ENCODE measurements at regions not wholly inside any gene's neighbourhood (a gene's known extent, or its start where the extent isn't known, plus 50 kb on each side); places are given as distances from the start of the nearest gene placed in this dataset.

DNA sequence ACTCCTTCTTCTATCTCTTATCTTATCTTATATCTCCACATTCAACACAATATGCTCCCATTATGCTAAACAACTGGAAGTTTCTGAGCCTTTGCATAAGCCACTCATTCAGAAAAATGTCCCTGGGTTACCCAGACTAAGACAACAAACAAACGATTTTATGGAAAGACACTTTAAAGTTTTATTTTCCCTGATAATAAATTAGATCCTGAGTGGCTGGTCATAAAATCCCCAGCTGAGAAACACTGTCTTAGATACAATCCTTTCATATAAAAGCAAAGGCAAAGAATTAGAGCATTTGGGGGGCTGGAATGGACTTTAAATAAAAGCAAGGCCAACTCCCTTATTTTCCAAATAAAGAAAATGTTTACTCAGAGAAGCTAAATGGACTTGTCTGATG lies 322.3 kb downstream of the GBE1 start:
- DNase-seq, result no peak

DNA sequence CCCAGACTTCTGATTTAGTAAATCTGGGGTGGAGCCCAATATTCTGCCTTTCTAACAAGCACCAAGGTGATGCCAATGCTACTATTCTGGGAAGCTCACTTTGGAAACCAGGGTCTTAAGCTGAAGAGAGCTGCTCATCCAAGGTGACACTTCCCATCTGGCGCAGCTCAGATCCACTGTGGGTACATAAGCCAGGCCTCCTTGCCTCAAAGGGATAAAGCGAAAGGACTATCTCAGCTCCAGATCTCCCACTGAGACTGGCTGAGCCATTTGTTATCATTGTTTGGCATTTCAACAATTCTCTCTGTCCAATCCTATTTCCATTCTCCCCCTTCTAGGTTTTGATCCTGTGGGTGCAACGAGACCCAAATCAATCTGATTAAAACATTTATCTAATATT lies 323.8 kb downstream of the GBE1 start:
- no peak for DNase-seq

DNA sequence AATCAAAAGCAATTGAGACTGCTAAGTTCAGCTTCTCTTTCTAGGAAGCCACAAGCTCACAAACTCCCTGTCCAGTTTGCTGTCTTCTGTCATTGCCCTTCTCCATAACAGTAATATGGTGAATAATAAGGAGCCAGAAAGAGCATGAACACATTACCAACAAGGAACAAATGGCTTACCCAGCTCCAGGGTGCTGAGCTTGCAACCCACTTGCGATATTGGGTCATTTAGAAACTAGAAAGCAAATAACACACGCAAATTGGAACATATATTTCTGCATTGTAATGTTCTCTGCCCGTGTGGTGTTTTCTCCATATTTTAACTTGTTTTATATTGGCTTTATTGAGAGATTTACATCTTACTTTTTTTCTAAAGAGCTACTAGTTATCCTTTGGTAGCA lies 325.3 kb downstream of the GBE1 start:
- DNase-seq, result no peak

DNA sequence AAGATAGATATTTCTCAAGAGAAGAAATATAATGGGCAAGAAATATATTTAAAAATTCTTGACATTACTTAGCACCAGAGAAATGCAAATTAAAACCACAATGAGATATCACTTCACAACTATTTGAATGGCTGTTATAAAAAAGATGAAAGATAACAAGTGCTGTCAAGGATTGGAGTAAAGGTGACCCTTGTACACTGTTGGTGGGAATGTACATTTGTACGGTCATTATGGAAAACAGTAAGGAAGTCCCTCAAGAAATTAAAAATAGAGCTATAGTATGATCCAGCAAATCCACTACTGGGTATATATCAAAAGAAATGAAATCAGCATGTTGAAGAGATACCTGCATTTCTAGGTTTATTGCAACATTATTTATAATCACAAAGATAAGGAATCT lies 326.4 kb downstream of the GBE1 start:
- DNase-seq, result no peak

DNA sequence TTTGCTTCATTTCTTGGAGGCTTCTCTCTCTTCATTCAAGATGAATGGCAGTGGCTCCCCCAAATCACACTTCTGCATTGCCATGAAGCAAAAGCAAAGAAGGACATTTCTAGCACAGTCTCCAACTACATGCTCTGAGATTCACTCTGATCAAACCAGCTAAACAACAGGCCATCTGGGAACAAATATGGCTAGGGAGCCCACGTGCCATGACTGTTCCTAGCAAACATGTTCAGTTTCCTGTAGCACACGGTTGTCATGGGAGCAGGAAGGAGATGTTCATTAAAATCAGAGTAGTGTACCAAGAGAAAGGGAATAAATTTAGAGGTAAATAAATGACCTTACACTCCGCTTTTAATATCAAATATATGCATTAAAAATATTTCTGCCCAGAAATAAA lies 327.3 kb downstream of the GBE1 start:
- no peak for DNase-seq

DNA sequence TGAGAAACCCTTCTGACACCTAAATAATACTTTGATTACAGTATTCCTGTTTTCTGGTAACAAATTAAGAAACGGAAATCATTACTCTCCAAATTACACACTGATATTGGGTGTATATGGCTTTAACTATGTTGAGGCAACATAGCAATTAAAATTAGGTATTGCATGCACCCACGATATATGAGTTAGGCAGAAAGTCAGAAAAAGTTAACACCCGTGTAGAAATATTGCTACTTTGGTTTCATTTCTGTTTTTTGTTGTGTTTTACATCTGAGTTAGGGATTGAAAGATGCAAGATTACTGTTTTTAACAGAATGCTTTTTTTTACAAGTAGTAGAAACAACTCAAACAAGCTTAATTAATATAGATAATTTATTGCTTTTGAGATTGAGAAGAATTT lies 327.8 kb downstream of the GBE1 start:
- DNase-seq, result no peak

DNA sequence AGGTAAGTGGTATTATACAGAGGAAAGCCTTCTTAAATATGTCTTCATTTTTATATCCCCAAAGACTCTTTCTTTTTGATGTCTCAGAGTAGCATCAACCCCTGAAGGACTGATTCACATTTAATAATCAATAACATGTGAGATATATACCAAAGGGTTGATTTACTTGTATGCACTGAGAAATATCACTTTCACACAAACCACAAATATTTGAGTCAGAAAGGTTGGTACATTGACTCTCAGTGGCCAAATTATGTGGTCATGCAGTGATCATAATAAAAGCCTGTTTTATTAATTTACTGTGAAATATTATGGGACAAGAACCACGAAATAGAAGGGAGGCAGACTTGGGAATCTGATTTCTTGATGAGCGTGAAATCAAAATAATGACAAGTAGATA lies 329.0 kb downstream of the GBE1 start:
- DNase-seq, result no peak

DNA sequence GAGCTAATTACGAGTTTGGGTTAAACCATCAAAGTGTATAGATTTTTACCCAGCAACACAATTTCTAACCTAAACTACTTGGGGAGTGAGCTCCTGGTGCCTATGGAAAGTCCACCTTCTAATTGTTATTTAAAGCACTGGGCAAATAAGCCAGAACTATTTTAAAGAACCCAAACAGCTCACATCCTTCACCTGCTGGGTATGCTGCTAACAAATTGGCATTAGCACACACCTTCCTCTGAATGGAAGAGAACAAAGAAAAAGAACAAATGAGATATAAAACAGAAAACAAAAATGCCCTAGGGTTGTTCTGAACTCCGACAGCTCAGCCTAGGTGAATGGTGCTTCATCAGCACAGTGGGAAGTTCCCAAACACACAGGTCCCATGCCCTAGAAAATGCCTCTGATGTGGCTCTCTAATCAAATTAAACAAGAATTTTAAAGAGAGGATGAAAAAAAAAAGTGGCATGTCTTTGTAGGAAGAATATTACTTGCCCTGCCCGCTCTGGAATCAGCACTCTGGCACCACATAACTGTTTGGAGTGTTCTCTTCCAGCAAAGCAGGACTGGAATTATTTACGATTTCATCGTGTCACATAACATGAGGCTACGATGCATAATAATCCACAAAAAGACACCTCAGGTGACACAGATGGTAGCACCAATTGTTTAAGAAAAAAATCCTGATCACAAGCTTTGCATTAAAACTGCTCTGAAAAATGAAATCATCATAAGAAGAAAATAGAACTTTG lies 334.4 kb downstream of the GBE1 start:
- no peak for DNase-seq

DNA sequence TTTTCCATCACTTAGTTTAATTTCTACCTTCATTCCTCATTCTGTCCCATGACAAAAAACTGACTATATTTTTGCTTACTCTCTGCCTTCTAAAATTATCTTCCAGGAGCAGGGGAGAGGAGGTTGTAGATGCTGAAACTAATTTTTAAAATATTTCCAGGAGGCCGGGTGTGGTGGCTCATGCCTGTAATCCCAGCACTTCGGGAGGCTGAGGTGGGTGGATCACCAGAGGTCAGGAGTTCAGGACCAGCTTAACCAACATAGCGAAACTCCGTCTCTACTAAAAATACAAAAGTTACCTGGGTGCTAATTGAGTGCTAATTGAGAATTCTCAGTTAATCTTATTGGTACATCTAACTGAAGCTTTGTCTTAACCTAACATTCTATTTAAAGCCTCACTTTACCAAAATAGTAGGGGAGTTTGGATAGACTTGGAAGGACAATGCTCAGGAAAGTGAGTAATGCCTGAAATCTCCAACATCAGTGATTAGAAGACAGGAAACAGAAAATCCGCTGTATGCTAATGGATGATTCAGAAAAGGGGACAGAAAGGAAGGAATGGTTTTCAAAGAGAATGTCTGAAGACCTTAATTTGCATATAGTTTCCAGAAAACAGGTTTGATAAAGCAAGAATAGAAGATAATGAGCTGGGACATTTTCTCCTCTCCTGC lies 336.1 kb downstream of the GBE1 start:
- no peak for DNase-seq

DNA sequence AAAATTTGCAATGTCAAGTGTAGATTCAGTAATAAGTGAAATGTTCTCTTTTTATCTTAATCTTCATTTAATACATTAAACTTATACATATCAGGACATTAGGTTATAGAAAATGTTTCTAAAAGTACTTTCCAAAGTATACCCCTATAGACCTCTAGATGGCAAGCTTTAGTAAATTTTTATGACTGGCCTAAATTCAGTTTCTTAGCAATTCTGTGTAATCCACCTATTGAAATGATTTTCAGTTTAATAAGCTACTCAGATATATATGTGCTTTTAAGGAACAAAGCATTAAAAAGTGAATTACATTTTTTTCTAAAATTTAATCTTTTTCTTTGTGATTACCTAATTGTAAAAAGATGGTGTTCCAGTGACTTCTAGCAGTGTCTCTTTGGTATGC lies 342.2 kb downstream of the GBE1 start:
- DNase-seq, result no peak

DNA sequence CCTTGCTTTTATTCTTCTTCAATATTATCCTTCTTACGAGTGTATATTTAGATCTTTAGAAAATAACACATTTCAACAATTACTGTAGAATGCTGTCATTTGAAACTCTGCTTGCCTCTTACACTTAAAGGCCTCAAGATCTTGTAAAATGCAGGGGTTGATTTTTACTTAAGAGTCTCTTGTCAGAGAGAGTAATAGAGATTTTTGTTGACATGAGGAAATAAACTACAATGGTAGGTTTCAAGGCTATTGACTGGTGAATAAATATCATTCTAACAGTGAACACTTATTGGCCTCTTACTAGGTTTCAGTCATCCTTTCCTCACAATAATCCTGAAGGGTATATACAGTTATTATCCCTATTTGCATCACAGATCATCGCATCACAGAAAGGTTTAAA lies 344.6 kb downstream of the GBE1 start:
- no peak for DNase-seq

DNA sequence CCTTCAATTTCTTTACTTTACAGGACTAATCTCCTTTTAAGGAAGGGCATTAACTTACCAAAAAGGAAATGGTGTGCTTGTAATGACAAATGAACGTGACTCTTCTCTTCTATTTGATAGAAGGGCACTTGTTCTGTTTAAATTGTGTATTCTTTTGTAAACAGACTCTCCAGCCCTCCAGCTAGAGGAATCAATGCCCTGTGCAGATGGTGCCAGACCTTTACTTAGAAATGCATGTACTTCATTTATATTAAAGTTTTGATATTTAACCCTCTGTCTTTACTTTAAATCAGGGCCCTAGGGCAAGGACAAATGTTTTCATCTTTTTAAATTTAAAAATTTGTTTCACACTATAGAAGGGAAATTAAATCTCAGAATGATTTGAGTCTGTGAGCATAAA lies 355.1 kb downstream of the GBE1 start:
- DNase-seq, result no peak

DNA sequence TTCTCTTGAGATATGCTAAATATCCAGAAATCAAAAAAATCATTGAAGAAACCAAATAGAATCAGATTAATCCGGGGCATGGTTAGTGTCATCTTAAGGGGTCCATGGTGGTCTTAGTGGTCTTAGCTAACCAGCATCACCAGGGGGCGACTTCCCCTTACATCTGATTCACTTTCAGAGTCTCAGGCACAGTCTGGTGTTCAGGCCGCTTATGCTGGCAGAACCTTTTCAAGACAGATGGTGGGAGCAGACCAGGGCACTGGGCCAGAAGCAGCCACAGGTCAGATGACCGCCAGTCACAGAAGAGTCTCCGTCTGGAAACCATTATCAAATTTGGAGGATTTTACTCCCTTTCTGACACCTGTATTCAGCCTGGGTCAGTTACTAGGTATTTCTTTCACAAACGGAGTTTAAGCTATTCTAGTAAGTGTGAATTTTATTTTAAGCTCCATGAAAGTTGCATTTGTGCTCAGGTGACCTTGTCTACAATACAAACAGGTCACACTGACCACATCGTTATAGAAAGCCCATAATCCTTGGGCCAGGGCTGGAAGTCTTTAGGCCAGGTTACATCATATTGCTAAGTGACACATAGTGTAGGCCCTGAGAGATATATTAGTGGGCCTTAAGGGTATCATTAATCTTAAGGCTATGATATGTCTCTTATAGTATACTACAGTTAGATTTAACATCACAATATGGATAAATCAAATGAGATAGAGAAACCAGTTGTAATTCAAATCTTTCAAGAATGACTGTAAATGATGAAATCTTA lies 365.5 kb downstream of the GBE1 start:
- no peak for DNase-seq

DNA sequence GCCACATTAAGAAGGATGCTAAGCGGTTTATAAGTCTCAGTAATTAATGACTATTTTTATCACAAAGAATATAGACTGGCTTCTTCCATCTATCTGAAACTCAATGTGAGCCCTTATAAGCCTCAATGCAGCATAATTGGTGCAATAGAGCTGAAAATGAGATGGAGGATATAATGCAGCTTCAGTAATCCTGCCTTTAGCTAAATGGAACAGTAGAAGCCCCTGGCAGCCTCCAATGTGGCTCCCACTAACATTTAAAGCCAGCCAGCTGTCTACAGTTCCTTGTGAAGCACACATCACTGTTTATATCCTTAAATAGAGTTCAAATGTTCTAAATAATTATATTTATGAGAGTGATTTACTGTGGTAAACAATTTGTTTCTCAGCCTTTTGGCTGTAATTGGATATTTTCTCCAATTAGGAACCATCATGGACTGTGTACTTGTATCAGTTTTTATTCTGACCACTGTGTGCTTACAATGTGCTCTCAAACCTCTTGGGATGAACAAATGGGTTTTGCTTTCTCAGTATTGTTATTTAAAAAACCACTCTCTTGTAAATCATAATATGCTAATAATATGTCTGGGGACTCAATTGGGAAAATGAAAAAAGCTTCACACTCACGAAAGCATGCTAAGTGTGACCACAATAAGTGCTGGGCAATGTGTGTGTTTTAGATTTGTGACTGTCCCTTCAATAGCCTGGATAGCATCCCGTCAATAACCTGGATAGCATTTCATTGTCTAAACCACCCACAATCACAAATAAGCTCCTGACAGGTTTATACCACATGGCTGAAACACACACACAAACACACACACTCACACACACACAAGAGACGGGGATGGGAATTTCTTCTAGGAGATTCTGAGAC lies 366.6 kb downstream of the GBE1 start:
- no peak for DNase-seq

DNA sequence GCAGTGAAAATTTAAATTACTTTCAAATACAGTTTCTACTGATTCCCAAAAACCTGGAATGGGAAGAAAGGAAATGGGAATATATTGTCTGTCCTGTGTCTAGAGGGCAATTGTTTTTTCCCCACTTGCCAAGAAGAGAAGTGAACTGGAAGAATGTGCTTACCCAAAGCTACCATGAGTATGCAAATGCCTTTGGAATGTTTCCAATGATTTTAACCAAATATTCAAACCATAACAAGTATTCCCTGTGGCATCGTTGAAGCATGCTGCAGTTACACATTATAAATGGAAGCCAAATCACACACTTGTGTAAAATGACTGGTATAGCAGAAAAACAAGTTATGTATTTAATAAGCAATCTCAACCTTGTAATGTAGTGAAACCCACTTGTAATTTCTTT lies 368.2 kb downstream of the GBE1 start:
- DNase-seq, result no peak

DNA sequence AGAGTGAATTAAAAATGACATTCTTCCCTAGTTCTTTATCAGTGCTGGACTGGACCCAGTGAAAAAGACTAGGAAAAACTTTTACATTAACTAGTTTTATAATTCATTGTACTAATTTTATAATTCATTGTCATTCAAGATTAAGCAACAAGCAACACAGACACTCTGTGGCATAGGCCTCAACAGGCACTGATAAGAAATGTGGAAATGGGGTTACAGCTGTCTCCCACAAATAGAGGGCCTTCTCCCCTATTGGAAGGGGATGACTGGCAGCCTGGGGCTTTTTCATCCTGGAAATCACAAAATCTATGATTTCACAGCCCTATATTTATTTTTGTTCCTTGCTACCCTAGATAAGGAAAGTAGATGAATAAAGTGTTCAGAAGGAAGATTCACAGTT lies 370.6 kb downstream of the GBE1 start:
- no peak for DNase-seq

DNA sequence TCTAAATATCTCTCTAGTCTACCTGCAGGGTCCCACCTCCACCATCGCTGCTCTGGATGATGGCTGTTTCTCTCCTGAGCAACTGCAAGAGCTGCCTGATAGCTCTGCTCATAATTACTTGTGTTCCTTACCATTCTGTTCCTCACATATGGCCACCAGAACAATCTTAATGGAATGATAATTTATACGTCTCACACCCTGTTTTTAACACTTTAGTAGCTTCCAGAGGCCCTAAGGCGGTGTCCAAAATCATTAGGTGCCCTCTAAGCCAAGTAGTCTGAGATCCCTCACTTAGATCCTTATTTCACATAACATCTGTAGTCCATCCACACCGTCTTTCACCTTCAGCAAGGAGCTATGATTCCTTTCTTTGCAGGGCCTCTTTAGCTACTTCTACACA lies 373.3 kb downstream of the GBE1 start:
- DNase-seq, result no peak

DNA sequence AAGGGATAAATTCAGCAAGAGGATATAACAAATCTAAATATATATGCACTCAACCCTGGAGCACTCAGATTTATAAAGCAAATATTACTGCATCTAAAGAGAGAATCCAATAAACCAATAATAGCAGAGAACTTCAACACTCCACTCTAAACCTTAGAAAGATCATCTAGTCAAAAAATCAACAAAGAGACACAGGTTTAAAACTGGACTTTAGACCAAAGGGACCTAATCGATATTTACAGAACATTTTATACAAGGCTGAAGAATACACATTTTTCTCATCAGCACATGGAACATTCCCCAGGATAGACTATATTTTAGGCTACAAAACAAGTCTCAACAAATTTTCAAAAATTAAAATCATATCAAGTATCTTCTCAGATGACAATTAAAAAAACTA lies 379.0 kb downstream of the GBE1 start:
- no peak for DNase-seq

DNA sequence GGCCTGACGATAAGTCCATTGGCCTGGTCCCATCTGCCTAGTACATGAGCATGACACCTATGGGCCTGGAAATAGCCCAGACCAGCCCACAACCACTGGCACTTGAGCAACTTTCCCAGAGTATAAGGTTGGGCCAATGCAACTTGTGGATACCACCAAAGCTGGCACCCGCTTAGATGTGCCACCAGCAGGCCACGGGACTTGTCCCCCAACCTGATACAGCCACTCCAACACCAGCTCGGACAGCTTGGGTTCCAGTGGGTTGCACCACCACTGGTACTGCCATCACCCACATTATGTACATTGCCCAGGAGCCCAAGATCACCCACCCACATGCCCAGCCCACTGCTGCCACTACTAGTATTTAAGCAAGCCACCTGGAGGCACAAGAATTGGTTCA lies 381.2 kb downstream of the GBE1 start:
- DNase-seq, result no peak

DNA sequence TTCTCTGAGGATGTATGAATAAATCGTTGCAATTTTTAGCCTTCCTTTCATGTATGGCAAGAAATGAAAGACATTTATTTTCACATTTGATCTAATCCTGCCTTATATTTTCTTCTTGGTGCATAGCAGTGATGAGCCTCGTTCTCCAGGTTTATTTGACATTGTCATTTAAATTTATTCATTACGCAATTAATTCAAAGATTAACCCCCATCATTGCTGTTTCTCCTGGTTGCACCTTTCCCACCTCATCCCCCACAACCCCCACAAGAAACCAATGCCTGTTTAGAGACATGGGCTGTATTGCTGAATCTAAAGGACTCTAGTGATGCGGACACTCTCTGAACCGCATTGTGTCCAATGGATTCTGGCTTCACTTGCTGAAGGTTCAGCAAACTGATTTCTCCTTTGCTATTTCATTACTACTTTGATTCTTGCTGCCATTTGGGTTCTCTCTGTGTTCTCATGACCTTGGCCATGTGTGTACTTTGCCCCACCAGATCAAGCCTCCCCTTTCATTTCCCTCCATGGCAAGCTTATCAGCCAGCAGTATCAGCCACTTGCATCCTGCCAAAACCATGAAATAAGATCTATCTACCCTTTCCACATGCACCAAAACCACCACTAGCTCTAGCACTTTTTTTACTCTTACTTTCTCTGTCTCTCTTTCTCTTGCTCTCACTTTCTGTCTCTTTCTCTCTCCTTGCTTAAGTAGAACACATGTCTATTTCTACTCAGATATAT lies 382.7 kb downstream of the GBE1 start:
- DNase-seq, result no peak

DNA sequence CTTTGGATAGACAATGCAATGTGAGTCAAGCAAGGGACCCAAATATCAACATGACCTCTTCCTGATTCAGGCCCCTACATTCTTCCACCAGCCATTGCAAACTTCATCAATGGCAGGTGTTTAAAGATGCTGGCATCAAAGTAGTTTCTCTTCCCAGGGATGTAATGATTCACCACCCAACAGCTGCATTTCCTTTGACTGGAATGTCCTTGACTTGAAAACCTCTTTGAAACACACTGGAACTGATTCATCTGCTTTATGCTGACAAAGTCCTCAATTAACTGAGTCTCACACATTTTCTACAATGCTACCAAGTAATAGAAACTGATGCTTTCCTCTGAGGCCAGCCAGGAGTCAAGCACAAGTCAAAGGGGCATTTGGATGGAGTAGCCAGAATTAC lies 385.5 kb downstream of the GBE1 start:
- DNase-seq, result no peak

DNA sequence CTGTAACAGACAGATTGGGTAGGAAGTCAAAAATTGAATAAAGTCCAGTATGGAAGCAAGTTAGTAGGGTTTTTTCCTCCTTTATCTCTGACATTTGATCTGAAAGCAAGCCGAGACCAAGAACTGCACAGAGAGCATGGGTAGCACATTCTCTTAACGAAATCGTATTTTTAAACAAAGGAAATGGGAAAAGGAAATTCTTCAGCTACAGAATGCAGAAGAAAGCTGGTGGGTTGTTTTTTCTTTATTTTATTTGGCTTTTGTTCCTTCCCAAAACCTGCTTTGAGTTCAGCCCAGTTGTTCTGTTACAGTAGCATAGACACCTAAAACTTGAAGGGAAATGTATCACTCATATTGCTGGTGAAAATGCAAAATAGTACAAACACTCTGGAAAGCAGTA lies 397.0 kb downstream of the GBE1 start:
- no peak for DNase-seq
